ENCODE measurements at regions not wholly inside any gene's neighbourhood (a gene's known extent, or its start where the extent isn't known, plus 50 kb on each side); places are given as distances from the start of the nearest gene placed in this dataset.

- TF ChIP-seq GABPA (IDR thresholded peaks at IDR 0.05; ENCODE audit: low read depth) (no peak), SPI1 (IDR thresholded peaks at IDR 0.05; ENCODE audit: borderline replicate concordance, low read depth) (no peak), POLR2AphosphoS5 (IDR thresholded peaks at IDR 0.05; ENCODE audit: low read depth) (no peak), REST (IDR thresholded peaks at IDR 0.05; ENCODE audit: insufficient replicate concordance, low read depth) (no peak), CTCF (IDR thresholded peaks at IDR 0.05; ENCODE audit: insufficient read depth, low read length) (no peak)
- Histone ChIP-seq H3K27ac (replicated peaks) (no peak overlapping the region), H3K4me3 (replicated peaks; ENCODE audit: insufficient read depth, low read length) (no peak overlapping the region), H3K27me3 (ENCODE audit: insufficient read depth, poor library complexity, severe bottlenecking) (no peaks in the 10 kb centered on the region)
- no peak for DNase-seq (ENCODE audit: low read depth in 1 of 2, low spot score in 1 of 2)
Observed at GRCh38 chr2:129731907-129732629, 247.4 kb upstream of the RAB6C start.

GRCh38 chr2:129732630-129733026 is 246.8 kb upstream of the RAB6C start:
- TF ChIP-seq REST (IDR thresholded peaks at IDR 0.05; ENCODE audit: insufficient replicate concordance, low read depth) (no peak), SPI1 (IDR thresholded peaks at IDR 0.05; ENCODE audit: borderline replicate concordance, low read depth) (no peak; the same call in 1 of the 2 replicates), POLR2AphosphoS5 (IDR thresholded peaks at IDR 0.05; ENCODE audit: low read depth) (no peak), CTCF (IDR thresholded peaks at IDR 0.05; ENCODE audit: insufficient read depth, low read length) (no peak), GABPA (IDR thresholded peaks at IDR 0.05; ENCODE audit: low read depth) (no peak)
- DNase-seq (ENCODE audit: low read depth in 1 of 2, low spot score in 1 of 2), result no peak
- Histone ChIP-seq H3K27me3 (ENCODE audit: insufficient read depth, poor library complexity, severe bottlenecking) (no peaks in the 10 kb centered on the region), H3K4me3 (replicated peaks; ENCODE audit: insufficient read depth, low read length) (no peak overlapping the region), H3K27ac (replicated peaks) (no peak overlapping the region)

GRCh38 chr2:129733041-129733440 is 246.4 kb upstream of the RAB6C start:
- Histone ChIP-seq H3K27ac (replicated peaks) (no peak overlapping the region), H3K27me3 (ENCODE audit: insufficient read depth, poor library complexity, severe bottlenecking) (no peaks in the 10 kb centered on the region), H3K4me3 (replicated peaks; ENCODE audit: insufficient read depth, low read length) (no peak overlapping the region)
- no peak for DNase-seq (ENCODE audit: low read depth in 1 of 2, low spot score in 1 of 2)
- TF ChIP-seq GABPA (IDR thresholded peaks at IDR 0.05; ENCODE audit: low read depth) (no peak), REST (IDR thresholded peaks at IDR 0.05; ENCODE audit: insufficient replicate concordance, low read depth) (no peak), POLR2AphosphoS5 (IDR thresholded peaks at IDR 0.05; ENCODE audit: low read depth) (no peak), SPI1 (IDR thresholded peaks at IDR 0.05; ENCODE audit: borderline replicate concordance, low read depth) (no peak), CTCF (IDR thresholded peaks at IDR 0.05; ENCODE audit: insufficient read depth, low read length) (no peak)

Data from HL-60 (cell line).